GM11168 (cell line): ENCODE measurements at regions not wholly inside any gene's neighbourhood (a gene's known extent, or its start where the extent isn't known, plus 50 kb on each side); places are given as distances from the start of the nearest gene placed in this dataset.

Experiments
- in situ Hi-C: fragments of 300-500 bp; cut with MboI; formaldehyde crosslinking; loops from one replicate; pipeline ENCODE4 v1.12.0; 2022; ENCODE audit warnings: low sequenced_read_pairs; ENCODE audit not compliant: unreplicated experiment

DNA sequence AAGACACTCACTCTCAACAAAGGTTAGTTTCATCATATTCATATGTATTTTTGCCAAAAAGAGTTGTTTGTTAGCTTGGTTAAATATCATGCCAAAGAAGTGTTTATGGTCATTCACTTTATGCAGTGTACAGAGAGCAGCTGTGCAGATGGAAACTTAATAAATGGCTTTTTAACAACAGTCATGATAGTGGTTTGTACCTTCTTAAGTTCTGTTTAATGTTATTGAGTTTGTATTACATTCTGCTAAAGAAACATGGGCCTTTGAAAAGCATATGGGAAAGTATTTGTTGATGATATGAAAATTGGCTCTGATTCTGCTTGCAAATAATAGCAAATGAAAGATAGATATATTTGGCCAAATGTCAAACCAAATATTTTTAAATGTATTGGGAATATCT, 607.3 kb downstream of the NCAM2 start:
- in situ Hi-C loops = no loop called here

GRCh38 chr21:21606041-21606440, 607.8 kb downstream of the NCAM2 start:
- in situ Hi-C loops = no loop called here

DNA sequence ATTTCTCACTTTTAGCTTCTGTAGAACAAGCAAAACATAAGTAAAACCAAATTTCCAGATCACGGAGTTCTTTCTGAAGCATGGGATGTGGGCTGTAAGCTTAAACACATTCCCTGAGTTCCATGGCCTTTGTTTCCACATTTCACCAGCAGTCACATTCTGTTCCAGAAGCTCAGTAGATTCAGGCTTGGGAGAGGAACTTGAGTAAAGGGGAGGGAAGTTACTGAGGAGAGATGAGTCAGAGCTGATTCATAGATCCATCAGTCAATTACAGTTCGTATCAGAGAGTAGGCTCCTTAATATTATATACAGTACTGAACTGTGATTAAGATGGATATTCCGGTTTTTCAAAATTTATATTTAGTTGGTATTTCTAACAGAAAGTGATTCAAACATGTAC, 614.3 kb downstream of the NCAM2 start:
- in situ Hi-C loops = loop anchor here (10.0 kb wide), 1 partner anchor 188 kb away; no protein-coding TSS in a partner anchor

DNA sequence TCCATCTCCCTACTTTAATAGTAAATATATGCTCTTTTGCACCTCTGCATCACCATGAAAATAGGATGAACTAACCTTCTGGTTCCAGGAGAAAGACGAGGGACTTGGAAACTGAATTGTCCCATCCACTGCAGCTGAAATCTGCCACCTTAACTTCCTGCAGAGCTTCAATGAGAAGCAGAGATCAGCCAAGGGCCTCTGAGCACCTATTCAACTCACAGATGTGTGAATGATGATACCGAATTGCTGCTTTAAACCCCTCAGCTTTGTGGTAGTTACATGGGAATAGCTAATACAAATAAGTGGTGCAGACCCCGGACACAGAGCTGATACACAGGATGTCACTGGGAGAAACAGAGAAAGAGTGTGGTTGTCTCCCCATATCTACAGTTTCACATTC, 616.8 kb downstream of the NCAM2 start:
- in situ Hi-C loops = loop anchor here (10.0 kb wide), 1 partner anchor 190 kb away; no protein-coding TSS in a partner anchor

- in situ Hi-C loops = no loop called here
Observed at GRCh38 chr21:21622460-21623234, 624.4 kb downstream of the NCAM2 start.

DNA sequence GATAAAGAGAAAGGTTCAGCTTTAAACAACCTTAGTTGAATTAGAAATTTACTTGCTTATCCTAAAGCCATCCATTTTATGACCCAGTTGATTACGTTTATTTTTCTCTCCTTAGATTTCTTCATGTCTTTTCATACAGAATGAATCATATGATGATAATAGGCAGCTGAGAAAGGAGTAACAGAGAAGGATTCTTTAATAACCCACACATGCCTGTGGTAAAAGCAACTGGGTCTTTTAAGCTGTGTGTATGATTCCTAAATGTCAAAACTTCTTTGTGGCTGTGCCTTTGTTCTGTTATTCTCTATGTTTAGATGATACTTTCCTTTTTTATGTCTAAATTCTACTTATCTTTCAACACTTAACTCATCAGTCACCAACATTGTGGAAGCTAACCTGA, 626.5 kb downstream of the NCAM2 start:
- in situ Hi-C loops = no loop called here

- in situ Hi-C loops = no loop called here
Observed at GRCh38 chr21:21631961-21632360, 633.8 kb downstream of the NCAM2 start.

DNA sequence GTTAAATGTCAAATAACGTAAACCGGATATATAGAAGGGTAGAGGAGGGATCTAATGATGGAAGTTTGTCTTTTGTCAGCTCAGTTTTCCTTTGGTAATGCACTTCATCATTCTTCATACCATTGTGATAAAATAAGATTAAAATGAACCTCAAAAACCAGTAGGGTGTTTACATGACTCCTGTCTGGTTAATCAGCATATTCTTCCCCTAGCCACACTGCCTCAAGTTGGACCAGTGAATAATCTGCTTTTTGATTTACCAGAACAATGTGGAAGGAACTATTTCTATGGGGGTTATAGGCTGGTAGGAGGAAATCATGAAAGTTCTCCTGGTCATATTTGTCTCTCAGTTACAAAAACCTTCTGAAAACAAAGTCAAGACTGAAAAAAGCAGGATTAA, 634.7 kb downstream of the NCAM2 start:
- in situ Hi-C loops = no loop called here

- in situ Hi-C loops = no loop called here
Observed at GRCh38 chr21:21661741-21662140, 663.5 kb downstream of the NCAM2 start.

- in situ Hi-C loops = no loop called here
Observed at GRCh38 chr21:21662776-21663175, 664.6 kb downstream of the NCAM2 start.

DNA sequence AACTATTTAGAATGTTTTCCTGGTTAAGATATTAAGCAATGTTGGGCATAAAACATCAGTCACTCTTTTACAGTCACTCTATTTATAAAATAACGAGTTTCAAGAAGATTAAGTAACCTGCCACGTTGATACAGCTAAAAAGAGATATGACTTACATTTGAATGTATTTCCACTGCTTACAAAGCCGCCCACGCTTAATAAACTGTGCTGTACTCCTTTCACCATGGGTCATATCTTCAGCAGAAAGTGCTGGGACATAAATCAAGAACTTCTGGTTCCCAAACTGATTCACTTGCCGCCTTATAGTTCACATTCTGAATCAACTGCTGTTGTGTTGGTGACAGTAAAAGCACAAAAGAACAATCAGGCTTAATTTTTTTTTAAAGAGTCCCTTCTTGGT, 666.7 kb downstream of the NCAM2 start:
- in situ Hi-C loops = no loop called here

- in situ Hi-C loops = no loop called here
Observed at GRCh38 chr21:21666689-21667088, 668.5 kb downstream of the NCAM2 start.

- in situ Hi-C loops = no loop called here
Observed at GRCh38 chr21:21668198-21668597, 670.0 kb downstream of the NCAM2 start.

GRCh38 chr21:21673959-21674358, 675.8 kb downstream of the NCAM2 start:
- in situ Hi-C loops = no loop called here

- in situ Hi-C loops = no loop called here
Observed at GRCh38 chr21:21675601-21676000, 677.4 kb downstream of the NCAM2 start.

GRCh38 chr21:21682172-21682571, 684.0 kb downstream of the NCAM2 start:
- in situ Hi-C loops = no loop called here

DNA sequence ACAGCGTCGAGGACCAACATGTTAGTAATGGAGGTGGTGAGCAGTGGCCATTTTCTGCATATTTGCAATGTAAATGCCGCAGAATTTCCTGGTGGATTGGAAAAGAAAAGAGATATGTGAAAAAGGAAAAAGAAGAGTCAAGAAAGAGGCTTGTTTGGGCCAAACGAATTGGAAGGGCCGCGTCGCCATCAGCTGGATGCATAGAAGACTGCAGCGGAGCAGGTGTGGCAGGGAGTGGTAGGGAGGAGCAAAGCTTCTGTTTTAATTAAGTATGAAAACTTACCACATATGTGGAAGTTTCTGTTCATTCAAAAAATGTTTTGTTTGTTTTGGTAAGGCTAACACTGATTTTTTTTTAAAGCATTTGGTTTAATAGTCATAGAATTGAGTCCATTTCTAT, 690.7 kb downstream of the NCAM2 start:
- in situ Hi-C loops = no loop called here

DNA sequence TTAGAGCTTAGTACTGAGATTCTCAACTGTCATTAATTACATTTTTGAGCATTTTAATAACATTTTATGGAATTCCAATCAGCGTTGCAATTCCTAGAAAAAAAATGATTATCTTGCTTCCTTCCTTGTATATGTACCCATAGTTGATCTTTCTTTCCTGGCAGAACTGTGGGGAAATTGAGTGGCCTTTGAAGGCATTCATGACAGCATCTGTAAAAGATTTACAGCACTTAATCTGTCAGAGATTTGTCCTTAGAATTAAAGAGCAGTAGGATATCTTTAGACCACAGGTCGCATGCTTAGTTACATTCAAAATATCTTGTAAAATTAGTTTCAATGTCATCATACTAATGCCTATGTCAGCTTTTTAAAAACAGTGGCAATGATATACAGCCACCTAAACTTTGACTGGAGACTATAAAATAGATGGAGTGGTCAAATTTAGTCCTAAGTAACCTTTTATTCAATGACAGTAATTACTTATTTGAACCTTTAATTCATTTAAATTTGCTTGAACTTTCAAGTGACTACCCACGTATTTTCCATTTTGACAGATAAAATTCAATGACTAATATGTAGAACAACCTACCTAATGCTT, 692.0 kb downstream of the NCAM2 start:
- in situ Hi-C loops = no loop called here

DNA sequence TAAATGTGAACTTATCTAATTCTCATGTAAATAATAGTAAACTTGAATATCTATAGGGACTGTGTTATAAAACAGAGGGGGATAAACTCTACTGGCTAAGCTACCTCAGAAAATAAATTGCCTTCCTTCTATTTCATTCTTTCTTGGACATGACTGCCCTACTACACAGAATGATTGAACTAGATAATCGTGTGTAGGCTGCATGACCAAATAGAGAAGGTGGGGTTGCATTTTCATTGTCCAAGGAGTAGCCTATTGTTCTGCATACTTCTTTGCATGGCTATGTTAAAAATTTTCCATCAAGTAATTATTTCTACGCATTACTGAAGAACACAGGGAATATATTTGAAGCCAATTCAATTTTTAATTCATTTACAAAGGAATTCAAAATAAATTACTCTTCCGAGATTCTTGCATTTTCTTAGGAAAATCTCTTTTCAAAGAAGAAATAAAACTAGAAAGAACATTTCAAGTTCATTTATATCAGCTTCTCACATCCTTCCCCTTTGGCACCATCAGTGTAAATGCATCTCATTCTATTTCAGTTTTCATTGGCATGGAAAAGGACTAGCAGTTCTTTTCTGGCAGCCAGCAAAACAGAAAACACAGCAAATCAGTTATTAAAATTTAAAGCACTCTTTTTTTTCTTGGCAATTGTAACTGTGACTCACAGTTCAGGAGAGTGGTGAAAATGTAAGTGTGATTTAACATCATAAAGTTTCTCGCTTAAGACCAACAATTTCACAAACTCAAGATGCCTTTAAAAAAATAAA, 714.7 kb downstream of the NCAM2 start:
- in situ Hi-C loops = no loop called here

DNA sequence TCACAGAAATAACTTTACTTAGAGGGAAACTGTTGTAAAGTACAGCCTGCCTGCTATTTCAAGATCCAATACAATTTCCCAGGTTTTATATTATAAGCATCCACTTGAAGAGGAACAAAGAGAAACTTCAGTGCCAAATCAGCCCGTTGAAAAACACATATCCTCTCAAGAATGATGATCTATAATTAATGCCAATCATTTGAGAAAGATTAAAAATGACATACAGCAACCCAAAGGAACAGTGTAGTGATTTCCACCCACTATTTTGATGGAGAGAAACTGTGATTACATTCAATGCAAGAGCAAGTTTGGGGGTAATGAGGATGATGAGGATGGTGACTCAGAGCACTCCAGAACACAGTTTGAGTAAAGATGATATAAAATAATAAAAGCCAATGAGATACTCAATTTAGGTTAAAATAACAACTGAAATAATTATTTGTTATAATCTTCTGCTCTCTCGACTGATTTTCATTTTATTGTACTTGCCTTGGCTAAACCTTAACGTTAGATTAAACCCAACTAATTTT, 715.5 kb downstream of the NCAM2 start:
- in situ Hi-C loops = no loop called here

- in situ Hi-C loops = no loop called here
Observed at GRCh38 chr21:21714426-21714825, 716.2 kb downstream of the NCAM2 start.
